ENCODE measurements at regions not wholly inside any gene's neighbourhood (a gene's known extent, or its start where the extent isn't known, plus 50 kb on each side); places are given as distances from the start of the nearest gene placed in this dataset.
A peak's percentile ranks its signal among the peaks of the same experiment; 100 is the strongest.

- H3K4me3 ChIP-seq (ENCODE audit: insufficient read depth, low read length), result no peak overlapping the region
- H3K27me3 ChIP-seq (ENCODE audit: insufficient read depth, low read length), result no peaks in the 10 kb centered on the region
- no peak overlapping the region for H2AFZ ChIP-seq (ENCODE audit: low read length)
- no peak for DNase-seq (ENCODE audit: insufficient read length, low spot score, missing footprints)
- no peaks in the 10 kb centered on the region for H3K9me3 ChIP-seq (ENCODE audit: low read depth, low read length)
- H3K4me1 ChIP-seq (ENCODE audit: insufficient read depth, low read length), result peaks cover 21% of the 10 kb centered on the region
- no peaks in the 10 kb centered on the region for H3K36me3 ChIP-seq (ENCODE audit: insufficient read depth, low read length)
- TF ChIP-seq, protein P1, sequence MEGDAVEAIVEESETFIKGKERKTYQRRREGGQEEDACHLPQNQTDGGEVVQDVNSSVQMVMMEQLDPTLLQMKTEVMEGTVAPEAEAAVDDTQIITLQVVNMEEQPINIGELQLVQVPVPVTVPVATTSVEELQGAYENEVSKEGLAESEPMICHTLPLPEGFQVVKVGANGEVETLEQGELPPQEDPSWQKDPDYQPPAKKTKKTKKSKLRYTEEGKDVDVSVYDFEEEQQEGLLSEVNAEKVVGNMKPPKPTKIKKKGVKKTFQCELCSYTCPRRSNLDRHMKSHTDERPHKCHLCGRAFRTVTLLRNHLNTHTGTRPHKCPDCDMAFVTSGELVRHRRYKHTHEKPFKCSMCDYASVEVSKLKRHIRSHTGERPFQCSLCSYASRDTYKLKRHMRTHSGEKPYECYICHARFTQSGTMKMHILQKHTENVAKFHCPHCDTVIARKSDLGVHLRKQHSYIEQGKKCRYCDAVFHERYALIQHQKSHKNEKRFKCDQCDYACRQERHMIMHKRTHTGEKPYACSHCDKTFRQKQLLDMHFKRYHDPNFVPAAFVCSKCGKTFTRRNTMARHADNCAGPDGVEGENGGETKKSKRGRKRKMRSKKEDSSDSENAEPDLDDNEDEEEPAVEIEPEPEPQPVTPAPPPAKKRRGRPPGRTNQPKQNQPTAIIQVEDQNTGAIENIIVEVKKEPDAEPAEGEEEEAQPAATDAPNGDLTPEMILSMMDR (IDR thresholded peaks at IDR 0.05; ENCODE audit: extremely low read depth, low read depth, low read length), result no peak
- H3K4me2 ChIP-seq (ENCODE audit: insufficient read depth, low read length), result peak overlapping the region; percentile 3
- peak overlapping the region; percentile 18 for H3K27ac ChIP-seq (ENCODE audit: low read depth, low read length)
- H4K20me1 ChIP-seq (ENCODE audit: insufficient read depth, low read length), result no peaks in the 10 kb centered on the region
- H3K79me2 ChIP-seq (ENCODE audit: insufficient read depth, low read length), result no peaks in the 10 kb centered on the region
These were observed 838.8 kb upstream of the ADAMTS5 start for GRCh38 chr21:27805696-27806095.

- Histone ChIP-seq H3K27ac (ENCODE audit: low read depth, low read length) (no peak overlapping the region), H3K4me3 (ENCODE audit: insufficient read depth, low read length) (no peak overlapping the region), H2AFZ (ENCODE audit: low read length) (peak overlapping the region; percentile 16), H3K27me3 (ENCODE audit: insufficient read depth, low read length) (no peaks in the 10 kb centered on the region), H3K4me2 (ENCODE audit: insufficient read depth, low read length) (no peak overlapping the region), H3K36me3 (ENCODE audit: insufficient read depth, low read length) (no peaks in the 10 kb centered on the region), H3K9me3 (ENCODE audit: low read depth, low read length) (no peaks in the 10 kb centered on the region), H4K20me1 (ENCODE audit: insufficient read depth, low read length) (no peaks in the 10 kb centered on the region), H3K4me1 (ENCODE audit: insufficient read depth, low read length) (peaks cover 21% of the 10 kb centered on the region), H3K79me2 (ENCODE audit: insufficient read depth, low read length) (no peaks in the 10 kb centered on the region)
- no peak for DNase-seq (ENCODE audit: insufficient read length, low spot score, missing footprints)
- TF ChIP-seq, protein P1 (IDR thresholded peaks at IDR 0.05; ENCODE audit: extremely low read depth, low read depth, low read length), result no peak
These were observed 837.6 kb upstream of the ADAMTS5 start for GRCh38 chr21:27804515-27804914.

- DNase-seq (ENCODE audit: insufficient read length, low spot score, missing footprints), result no peak
- Histone ChIP-seq H3K4me2 (ENCODE audit: insufficient read depth, low read length) (no peak overlapping the region), H3K27me3 (ENCODE audit: insufficient read depth, low read length) (no peaks in the 10 kb centered on the region), H3K4me1 (ENCODE audit: insufficient read depth, low read length) (peaks cover 21% of the 10 kb centered on the region), H3K79me2 (ENCODE audit: insufficient read depth, low read length) (no peaks in the 10 kb centered on the region), H2AFZ (ENCODE audit: low read length) (no peak overlapping the region), H3K27ac (ENCODE audit: low read depth, low read length) (no peak overlapping the region), H3K4me3 (ENCODE audit: insufficient read depth, low read length) (no peak overlapping the region), H4K20me1 (ENCODE audit: insufficient read depth, low read length) (no peaks in the 10 kb centered on the region), H3K9me3 (ENCODE audit: low read depth, low read length) (no peaks in the 10 kb centered on the region), H3K36me3 (ENCODE audit: insufficient read depth, low read length) (no peaks in the 10 kb centered on the region)
- TF ChIP-seq, protein P1 (IDR thresholded peaks at IDR 0.05; ENCODE audit: extremely low read depth, low read depth, low read length), result no peak
These were observed 836.7 kb upstream of the ADAMTS5 start for GRCh38 chr21:27803571-27803970.

DNA sequence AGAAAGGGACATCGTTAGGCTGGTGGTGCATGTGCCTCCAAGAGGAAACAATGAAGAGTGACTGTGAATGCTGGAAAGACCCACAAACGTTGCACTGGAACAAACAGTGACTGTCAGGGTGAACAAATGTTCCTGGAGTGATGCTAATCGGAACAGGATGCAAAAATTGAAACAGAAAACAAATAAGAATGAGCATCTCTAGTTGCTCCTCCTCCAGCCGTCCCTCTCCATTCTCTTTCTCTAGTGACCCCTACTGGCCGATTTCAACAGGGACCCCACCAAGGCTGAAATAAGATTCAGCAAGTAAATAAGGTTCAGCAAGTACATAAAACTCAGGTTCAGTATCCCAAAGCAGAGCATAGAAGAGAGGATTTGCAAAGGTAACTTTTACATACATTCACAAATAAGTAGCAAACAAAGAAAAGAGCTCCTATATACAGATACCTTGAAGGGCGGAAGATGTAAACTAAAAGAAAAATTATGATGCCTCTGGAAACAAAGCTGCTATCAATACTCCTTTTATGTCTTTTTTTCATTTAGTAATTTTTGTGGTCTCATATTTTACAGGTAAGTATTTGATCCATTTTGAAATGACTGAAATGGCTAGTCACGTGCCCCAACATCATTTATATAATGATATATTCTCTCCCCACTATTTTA is 836.1 kb upstream of the ADAMTS5 start:
- Histone ChIP-seq H2AFZ (ENCODE audit: low read length) (peak overlapping the region; percentile 77), H3K4me2 (ENCODE audit: insufficient read depth, low read length) (peak overlapping the region; percentile 28), H3K79me2 (ENCODE audit: insufficient read depth, low read length) (no peaks in the 10 kb centered on the region), H4K20me1 (ENCODE audit: insufficient read depth, low read length) (no peaks in the 10 kb centered on the region), H3K4me3 (ENCODE audit: insufficient read depth, low read length) (no peak overlapping the region), H3K9me3 (ENCODE audit: low read depth, low read length) (no peaks in the 10 kb centered on the region), H3K27me3 (ENCODE audit: insufficient read depth, low read length) (no peaks in the 10 kb centered on the region), H3K4me1 (ENCODE audit: insufficient read depth, low read length) (peaks cover 21% of the 10 kb centered on the region), H3K27ac (ENCODE audit: low read depth, low read length) (no peak overlapping the region), H3K36me3 (ENCODE audit: insufficient read depth, low read length) (no peaks in the 10 kb centered on the region)
- TF ChIP-seq, protein P1 (IDR thresholded peaks at IDR 0.05; ENCODE audit: extremely low read depth, low read depth, low read length), result peak; percentile 67
- no peak for DNase-seq (ENCODE audit: insufficient read length, low spot score, missing footprints)

Data from osteoblast (primary cell).